GM04503 (cell line): ENCODE measurements at regions not wholly inside any gene's neighbourhood (a gene's known extent, or its start where the extent isn't known, plus 50 kb on each side); places are given as distances from the start of the nearest gene placed in this dataset.

Experiments
- DNase-seq: peaks from one replicate; pipeline ENCODE4 v3.0.0-alpha.2; 2012; ENCODE audit warnings: low read depth

DNA sequence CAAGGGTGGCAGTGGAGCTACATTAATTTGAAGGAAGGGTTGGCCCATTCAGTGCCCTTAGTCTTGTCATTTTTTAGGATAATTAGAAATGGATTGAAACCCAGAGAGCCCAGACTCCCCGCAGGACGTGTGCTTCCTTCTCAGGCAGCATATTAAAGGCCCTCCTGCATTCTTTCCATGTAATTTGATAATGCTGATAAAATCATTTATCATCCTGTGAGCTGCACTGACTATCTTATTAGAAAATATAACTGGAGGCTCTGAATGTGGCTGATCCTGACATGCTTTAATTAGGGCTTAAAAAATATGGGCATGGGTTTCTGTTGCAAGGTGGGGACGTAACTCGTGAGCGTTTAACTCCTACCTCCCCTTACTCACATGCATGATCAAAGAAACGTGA lies 148.1 kb downstream of the ACKR3 start:
- DNase-seq = no peak

DNA sequence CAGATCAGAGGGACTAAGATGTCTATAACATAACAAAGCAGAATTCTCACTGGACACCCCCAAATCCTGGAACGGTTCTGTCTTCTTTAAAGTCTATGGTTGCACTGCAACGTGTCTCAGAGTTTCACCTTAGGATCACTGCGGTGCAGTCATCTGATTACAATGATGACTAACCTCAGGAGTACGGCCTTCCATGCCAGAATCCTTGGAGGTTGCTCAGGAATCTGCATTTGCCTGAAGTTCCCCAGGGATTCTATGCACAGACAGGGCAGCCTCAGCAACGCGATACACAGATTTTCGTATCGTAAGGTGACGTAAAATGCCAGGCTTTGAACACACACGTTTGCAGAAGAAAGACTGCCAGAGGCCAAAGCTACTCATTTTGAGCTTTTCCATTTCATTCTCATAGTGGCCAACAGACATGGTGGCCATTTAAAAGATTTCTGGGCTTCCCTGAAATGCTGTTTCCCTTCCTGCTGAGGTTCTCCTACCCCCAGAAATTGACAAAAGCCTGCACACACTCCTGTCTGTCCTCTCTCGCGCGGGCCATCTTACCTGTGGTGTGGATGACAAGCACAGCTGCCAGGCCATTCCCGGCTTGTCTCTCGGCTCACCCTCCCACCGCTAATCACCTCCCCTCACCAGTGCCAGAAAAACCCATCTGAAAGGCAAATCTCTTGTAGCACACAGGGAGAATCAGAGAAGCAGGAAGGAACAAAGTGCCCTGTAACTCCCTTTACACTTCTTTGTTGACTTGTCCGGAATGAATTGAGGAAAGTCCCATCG lies 148.8 kb downstream of the ACKR3 start:
- DNase-seq = no peak

DNA sequence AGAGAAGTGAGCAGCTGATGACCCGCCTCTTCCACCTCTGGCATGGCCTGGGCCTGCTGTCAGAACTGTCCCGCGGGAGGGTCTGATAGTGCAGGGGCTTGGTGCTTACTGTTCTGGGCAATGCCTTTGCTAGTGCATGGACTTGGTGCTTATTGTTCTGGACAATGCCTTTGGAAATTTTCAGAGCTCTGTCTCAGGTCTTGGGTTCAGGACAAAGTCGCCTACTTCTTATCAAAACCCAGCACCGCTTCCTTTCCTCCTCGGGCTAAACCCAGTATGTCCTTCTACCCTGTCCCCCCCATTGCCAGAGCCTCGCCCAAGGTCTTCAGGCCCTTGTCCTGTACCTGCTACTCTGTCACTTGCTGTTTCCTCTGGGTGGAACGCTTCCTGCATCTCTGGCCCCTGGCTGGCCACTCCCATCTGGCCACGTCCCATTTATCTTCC lies 149.6 kb downstream of the ACKR3 start:
- DNase-seq = no peak

DNA sequence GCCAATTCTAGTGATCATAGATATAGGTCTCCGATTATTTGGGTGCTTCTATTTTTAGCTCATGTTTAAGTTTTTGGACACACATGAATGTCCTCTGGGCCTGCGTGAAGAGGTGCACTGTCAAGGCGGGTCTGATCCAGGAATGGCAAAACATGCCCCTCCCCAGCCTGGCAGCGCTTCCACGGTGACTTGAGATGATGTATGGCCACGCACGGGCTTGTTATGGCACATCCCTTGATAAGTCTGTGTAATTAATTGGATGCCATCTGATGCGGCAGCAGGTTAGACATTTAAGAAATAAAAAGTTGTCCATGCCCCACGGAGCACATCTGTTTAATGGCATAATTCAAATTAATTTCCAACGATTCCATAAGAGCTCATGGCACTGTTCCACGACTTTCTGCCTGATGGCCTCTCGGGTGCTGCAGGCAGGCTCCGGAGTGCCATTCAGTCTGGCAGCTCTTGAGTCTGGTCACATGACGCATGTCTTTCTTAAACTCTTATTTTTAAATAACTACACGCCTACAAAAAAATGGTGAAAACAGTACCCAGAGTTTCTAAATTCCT lies 151.4 kb downstream of the ACKR3 start:
- DNase-seq = no peak

DNA sequence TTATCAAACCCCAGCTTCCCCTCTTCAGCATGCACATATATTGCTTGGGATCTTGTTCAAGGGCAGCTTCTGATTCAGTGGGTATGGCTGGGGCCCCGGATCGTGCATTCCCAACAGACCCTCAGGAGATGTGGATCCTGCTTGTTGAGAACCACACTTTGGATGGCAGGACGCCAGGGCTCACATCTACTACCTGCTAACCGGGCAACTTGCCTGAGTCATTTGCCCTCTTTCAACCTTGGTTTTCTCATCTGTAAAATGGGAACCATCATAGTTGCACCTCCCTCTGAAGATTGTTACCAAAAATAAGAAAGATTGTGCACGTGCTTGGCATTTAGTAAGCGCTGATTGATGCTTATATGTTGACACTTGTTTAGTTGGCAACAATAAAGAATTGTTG lies 154.6 kb downstream of the ACKR3 start:
- no peak for DNase-seq

DNA sequence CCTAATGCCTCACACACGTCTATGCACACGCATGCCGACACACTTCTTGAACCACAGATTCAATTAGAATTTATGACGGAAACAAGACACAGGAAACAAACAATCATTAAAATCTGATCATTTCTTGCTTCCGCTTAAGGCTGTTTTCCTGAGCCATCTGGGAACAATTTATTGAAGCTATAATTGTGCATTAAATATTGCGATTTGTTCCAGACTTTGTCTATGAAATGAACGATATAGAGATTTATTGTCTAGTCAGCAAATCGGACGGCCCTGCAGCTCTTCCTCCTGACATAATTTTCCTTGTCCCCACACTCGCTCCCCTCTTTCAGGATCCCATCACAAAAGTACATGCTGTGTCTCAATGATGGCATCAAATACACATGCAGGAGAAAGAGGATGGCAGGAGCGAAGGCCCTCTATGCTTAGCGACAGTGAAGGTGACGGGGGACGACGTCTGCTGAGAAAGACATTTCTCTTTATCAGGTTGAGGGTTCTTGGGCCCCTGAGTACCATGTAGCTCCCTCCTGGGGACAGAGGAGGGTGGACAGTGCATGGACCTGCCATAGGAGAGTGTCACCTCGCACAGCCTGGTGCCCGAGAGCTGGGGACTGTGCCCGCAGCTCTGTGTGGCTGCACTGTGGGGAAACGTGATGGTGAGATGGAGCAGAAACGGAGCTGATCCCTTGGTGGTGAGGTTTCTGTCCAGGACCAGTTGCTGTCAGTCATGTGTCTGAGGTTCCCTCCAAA lies 157.3 kb downstream of the ACKR3 start:
- no peak for DNase-seq

DNA sequence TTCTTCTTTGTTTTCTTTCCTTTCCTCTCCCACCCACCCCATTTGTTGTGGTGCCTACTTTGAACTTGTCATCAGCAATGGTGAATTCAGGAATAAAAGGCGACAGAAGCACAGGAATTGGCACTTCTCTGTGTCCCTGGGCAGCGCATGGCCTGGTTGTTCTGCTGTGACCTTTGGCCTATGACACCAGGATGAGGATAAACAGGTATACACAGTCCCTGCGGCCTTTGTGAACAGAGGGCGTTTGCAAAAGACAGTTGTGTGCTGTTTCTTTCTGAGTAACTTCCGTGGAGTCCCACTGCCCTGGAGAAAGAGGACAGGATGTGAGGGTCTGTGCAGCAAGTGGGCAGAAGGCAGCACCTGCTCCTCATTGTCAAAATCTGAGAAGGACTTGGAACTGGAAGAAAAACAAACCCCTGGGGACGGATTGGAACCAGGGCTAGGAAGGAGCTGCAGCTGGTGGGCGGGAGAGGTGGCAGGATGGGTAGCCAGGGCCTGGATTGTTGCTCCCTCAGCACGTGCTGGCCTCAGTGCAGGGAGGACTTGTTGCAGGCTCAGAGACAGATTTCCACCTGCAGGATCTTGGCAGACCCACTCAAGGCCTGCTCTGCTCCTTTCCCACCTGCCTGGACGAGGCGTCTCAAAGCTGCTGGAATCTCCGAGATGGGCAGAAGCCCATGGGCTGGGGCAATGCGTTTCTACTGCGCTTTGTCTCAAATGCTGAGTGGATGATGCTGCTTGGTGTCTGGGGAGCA lies 159.5 kb downstream of the ACKR3 start:
- no peak for DNase-seq

DNA sequence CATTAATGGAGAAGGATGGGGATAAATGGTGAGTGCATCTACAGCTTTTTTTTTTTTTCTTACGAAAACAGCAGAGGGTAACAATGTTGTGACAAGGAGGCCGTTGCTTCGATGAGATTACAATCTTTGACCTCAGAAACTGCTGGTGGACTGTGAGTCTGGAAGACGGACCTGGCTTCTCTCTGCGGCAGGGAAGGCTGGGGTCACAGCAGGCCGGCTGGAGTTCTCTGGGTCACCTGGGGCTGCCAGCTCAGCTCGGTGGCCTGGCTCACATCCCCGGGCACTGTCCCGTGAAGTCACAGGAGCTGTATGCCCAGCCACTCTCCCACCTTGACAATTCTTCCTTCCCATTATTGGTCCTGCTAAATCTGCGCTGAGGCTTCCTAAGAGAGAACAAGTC lies 160.8 kb downstream of the ACKR3 start:
- no peak for DNase-seq

DNA sequence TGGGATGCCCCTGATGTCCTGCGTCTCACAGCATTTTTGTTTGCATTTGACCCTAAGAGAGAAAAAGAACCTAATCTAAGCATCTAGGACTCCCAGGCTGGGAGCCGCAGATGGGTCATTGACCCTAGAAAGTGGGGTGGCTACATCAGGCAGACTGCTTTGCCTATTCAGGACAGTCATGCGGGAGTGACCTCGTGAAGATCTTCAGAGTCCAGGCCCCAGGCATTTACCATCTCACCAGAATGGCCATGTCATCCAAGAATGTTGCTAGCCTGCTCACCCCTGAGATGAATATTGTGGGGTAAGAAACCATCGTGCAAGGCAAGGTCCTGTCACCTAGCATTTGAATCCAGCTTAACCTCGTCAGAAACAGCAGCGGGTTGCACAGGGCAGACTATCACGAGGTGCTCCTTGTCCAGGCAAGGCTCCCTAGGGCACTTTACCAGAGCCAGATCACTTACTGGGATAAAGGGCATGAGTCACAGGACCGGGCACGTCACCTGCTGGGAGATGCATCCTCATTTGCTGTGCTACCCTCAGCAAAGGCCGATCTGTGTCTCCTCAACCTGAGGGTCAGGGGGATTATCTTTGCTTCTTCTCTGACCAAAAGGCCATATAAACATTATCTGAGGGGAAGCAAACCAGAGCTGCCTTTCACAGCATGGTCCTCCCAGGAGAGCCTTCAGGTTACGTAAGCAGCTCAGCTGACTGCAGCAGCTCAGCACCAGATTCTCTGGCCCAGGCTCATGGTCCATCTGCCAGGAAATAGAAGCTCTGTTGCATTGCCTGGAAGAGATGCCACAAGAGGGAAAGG lies 162.3 kb downstream of the ACKR3 start:
- DNase-seq = no peak

DNA sequence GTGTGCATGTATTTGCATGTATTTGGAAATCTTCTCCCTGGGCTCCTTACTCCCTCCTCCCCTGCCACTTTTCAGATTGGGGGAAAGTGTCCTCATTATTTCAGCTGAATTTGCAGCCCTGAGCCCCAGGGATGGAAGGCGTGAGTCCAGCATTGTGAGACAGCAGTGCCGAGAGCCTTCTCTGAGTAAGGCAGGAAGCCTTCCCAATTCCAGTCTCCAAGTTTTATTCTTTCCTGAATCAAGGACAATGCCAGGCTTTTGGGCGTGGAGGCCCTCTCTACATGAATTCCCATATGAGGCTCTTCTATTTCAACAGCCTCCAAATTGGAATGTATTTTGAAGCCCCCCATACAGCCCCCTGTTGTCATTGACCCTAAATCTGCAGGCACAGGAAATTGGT lies 163.5 kb downstream of the ACKR3 start:
- no peak for DNase-seq

DNA sequence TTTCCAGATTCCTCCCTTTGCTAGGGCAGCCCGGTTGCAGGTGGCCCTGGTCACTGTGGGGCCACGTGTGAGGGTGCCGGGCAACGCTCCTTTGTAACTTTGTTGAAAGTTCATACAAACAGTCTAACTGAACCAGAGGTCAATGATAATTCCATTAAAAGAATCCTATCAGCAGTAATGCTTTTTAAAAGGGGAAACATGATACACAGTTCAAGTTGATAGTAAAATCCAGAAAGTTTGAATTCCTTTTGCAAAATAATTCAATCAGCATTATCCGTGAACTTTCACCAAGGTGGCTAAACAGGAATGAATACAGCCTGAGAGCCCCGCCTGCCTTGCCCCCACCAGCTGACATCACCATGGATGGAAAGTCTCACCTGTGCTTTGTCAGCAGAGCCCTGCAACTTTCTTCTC lies 166.2 kb downstream of the ACKR3 start:
- no peak for DNase-seq

DNA sequence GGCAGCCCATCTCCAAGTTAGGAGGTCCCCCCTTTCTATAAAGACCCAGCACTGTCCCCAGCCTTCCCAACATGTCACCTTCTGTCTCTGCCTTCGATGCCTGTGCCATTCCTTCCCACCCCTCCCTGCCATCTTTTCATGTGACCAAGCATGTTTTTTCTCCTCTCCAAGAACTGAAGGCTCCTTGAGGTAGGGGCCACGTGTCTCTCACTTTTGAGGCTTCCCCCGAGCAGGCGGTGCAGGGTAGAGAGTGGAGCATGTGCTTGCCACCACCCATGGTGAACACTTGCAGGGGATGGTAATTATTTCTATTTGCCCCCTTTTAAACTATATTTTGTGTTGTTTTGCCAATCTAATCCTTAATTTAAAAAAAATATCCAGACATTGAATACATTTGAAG lies 168.4 kb downstream of the ACKR3 start:
- DNase-seq = no peak

DNA sequence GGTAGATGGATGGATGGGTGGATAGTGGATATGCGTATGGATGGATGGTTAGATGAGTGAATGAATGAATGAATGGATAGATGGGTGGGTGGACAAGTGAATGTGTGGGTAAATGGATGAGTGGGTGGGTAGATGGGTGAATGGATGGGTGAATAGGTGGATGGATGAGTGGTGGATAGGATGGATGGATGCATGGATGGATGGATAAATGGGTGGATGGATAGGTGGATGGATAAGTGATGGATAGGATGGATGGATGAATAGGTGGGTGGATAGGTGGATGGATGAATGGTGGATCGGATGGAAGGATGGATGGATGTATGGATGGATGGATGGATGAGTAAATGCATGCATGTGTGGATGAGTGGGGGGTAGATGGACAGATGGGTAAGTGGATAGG lies 169.3 kb downstream of the ACKR3 start:
- no peak for DNase-seq

DNA sequence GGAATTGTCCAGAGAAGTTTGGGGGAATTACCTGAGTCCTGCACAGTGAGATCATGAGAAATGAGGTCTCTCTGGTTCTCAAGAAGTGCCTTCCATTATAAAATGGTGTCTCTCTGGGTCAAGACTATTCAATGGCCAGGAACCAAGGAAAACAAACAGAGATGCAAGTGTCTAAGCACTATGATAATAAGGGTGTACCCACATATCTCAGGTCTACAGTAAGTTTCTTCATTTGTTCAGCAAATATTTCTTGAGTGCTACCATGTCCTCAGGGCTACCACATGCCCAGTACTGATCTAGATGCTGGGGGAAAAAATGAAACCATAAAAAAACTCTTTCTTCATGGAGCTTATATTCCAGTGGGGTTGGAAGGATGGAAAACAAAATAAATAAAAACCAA lies 170.0 kb downstream of the ACKR3 start:
- no peak for DNase-seq

DNA sequence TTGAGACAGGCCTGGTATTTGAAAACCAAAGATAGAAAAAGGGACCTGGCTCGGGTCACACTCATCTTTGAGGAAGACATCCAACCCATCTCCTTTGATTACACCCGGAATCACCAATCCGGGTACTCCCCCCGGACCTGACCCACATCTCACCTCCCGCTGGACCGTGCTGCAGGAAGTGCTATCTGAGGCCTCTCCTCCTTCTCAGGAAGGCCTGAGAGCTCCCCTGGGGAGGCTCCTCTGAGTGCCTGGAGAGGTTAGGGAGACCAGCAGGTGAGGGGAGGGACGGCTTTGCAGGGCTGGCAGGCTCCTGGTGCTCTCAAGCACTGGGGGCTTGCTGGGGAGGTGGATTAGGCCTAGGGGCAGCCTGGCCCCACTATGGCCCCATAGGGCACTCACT lies 170.9 kb downstream of the ACKR3 start:
- DNase-seq = no peak

DNA sequence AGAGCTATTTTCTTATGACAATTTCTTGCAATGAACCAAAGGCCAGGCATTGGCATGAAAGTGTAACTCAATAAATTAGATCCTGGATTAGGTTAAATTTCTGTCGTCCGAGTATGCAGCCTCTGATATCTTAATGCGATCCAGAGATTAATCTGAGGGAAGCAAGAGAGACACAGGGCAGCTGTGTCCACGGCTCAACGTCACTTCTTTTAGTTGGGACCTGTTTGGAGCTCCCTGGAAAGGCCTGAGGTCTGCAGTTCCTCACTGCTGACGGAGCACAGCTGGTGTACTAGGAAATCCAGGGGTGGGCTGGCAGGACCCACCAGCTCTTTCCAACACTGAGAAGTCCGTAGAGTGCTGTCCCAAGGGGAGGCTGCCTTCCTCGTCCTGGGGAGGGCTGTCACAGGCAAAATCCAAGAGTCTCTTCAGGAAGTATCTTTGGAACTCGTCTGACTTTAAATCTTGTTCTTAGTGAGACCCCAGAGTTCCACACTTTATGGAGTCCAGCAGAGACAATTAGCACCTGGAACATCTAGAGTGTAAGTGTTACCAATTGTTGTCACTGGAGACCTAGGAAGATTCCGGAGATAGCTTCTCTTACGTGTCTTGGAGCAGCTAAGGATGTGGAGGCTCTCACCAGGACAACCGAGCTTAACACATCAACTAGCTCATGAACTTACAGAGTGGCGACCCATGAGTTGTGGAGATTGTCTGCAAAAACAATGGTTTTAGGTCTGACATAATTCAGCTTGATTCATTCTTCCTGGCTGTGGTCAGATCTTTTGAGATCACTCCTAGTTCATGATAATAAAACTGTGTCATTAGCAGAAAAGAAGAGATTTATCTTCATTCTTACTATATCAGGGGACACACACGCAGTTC lies 173.7 kb downstream of the ACKR3 start:
- peak; percentile 98 for DNase-seq

DNA sequence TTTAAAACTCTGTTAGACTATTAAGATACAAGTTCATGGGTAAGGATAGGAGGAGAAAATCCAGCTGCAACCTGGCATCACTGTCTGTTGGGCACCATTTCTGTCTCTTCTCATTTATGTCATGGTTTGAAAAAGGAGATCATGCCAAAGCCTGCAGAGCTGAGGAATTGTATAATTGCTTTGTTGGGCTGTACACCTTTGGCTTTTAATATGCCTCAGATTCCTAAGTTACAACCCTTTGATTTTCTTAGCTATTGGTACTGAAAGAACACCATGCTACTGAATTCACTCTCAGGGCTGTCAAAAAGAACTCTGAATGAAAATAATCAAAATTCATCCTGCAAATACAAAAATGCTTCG lies 174.3 kb downstream of the ACKR3 start:
- no peak for DNase-seq

DNA sequence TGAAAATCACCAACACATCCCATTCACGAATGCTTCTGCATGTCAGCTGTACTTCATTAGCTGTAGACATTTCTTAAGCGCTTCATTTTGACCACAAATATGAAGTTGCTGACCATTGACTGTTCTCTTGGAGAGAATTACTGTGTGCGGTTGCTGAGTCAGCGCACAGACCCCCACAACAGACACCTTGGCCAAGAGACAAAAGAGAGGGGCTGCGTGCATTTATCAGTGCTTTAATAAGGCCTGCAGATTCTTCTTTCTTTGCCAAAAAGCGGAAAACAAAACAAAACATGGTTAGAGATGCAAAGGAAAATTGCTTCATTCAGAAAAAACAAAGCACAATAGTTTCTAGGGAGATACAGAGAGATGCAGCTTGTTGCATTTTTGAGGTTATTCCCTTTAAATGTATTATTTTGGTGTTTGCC lies 174.7 kb downstream of the ACKR3 start:
- DNase-seq = peak; percentile 100

DNA sequence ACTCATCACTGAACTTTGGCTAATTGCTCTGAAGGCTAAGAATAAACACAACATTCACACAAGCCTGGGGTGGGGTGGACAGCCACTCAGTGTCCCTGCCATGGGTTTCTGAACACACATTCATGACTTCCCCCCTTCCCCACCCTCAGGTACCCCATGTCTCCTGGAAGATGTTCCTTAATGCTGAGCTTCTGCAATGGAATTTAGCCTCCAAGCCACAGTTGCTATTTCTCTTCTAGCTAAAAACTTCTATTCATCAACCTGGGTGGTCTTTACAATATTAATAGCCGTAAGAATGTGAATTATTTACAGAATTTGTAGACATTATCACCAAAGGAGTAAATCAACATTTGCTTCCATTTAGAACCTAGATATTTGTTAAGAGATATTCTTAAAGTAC lies 175.1 kb downstream of the ACKR3 start:
- no peak for DNase-seq

DNA sequence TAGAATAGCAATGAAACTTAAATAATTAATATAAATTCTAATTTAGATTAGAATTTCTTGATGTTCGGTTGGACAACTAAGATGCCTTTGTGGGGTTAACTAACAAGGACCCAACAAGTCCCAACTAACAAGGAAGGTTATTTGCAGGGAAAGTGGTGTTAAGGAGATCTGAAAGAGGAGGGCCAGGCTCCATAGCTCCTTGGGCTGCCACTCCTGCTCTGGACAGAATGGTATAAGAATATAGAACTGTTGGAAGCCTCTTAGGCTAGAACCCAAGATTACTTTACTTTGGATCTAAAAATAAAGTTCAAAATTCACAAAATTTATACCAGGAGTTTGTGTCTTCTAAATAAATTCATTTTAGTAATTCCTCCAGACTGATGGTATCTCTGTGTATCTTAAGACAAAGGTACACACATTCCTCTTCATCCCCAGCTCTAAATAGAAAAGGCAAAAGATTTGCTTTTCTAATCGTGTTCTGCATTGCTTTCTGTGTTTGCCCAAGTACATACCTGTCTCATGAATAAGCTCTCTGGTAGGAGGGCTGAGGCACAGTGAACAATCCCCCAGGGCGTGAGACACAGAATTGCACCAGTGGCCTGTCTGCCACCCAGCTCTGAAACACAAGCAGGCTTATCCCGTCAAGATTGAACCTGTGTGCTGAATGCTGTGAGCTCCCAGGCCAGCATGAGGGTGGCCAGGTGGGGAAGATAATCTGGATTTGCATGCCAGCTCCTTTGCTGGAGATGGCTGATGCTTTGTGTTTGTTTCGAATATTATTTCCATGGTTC lies 176.0 kb downstream of the ACKR3 start:
- DNase-seq = no peak
